GM18502 (cell line): ENCODE measurements at regions not wholly inside any gene's neighbourhood (a gene's known extent, or its start where the extent isn't known, plus 50 kb on each side); places are given as distances from the start of the nearest gene placed in this dataset.

Experiments used
- ATAC-seq: cut with Tn5 transposase; IDR thresholded peaks from one replicate; pipeline ENCODE4 v1.9.1; 2021; ENCODE audit warnings: mild to moderate bottlenecking; ENCODE audit not compliant: unreplicated experiment, poor library complexity

DNA sequence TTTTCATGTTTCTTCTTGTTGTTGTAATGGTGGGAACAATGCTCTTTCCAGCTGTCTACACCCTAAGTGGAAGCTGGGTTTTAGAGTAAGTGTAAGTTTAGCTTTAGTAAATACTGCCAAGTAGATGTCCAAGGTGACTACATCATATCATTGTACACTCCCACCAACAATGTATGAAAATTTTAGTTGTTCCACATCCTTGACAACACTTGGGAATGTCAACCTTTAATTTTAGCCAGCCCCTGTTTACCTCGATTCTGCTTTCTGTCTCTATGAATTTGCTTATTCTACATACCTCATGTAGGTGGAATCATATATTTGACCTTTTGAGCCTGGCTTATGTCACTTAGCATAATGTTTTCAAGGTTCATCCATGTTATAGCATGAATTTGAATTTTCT is 93.0 kb downstream of the MTPAP start:
- no peak for ATAC-seq

DNA sequence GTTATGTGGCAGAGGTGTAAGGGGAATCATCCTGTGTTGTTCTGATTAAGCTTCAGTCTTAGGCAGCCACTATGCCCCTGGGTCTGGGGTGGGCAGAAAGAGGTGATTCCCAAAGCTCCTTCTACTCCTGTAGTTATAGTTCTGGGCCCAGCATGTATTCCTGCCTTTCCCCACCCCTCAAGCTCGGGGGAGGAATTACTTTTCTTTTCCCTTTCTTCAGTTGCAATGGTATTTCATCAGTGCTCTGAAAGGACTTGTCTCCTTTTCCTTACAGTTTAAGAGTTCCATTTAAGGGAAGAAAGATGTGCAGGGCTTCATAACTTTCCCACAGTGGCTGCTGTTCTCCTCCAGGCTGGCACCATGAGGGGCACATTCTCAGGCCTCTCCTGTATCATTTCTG is 94.2 kb downstream of the MTPAP start:
- ATAC-seq = no peak

DNA sequence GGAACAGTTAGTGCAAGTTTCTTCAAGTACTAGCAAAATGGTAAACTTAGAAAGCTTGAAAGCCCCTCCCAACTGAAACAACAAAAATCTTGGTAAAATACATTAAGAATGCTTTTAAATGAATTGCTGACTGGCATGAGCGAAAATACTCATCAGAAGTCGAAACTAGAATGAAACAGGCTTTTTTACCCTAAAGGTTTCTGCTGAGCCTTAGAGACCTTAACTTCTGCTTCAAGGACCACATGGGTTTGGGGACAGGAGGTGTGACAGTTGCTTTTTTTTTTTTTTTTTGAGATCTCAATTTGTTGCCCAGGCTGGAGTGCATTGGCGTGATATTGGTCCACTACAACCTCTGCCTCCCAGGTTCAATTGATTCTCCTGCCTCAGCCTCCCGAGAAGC is 100.3 kb downstream of the MTPAP start:
- ATAC-seq = no peak

DNA sequence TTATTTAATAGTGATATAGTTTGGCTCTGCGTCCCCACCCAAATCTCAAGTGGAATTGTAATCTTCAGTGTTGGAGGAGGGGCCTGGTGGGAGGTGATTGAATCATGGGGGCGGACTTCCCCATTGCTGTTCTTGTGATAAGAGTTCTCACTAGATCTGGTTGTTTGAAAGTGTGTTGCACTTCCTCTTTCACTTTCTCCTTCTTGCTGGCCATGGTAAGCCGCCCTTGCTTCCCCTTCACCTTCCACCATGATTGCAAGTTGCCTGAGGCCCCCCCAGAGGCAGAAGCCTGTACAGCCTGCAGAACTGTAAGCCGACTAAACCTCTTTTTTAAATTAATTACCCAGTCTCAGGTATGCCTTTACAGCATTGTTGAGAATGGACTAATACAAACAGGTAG is 101.4 kb downstream of the MTPAP start:
- ATAC-seq = peak; percentile 48

DNA sequence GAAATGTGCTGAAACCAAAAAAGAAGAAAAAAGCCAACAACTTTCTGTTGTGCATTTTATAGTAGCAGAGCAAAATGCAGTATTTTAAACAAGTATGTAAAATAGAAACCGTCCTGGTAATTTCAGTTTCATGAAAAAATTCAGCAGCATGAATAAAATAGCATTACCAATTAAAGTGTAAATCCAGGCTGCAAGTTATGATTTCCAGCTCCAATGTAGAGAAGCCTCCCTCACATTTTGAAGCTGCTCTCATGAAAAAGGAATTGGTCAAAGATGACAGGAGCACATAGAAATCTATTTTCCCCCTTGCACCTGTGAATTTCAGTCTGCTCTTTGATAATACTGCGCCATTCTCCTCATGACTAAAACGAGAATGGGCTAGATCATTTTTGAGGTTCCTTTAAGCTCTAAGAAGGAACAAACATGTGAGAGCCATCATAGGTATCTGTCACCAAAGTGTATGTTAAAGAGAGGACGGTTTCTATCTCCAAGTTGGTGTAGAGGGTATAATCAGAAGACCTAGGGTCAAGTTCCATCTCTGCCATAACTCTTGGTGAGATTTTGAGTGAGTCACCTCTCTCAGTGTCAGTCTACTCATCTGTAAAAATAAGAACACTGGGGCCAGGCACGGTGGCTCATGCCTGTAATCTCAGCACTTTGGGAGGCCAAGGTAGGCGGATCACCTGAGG is 107.5 kb downstream of the MTPAP start:
- ATAC-seq = no peak

DNA sequence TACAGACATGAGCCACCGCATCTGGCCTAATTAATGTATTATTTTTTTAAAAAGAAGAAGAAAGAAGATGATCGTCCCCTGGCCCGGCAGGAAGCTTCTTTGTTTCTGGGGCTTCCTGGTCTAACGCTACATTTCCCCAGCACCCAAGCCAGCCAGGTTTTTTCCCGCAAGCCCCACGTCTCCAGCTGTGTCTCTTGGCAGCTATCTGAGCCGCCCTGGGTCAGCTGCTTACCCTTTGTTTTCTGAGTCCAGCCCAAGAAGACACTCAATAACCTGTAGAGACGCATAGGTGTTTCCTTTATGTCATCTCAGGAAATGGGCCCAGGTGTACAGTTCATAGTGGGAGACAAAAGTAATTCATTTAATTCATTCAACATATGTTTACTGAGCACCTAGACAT is 110.2 kb downstream of the MTPAP start:
- ATAC-seq = no peak

DNA sequence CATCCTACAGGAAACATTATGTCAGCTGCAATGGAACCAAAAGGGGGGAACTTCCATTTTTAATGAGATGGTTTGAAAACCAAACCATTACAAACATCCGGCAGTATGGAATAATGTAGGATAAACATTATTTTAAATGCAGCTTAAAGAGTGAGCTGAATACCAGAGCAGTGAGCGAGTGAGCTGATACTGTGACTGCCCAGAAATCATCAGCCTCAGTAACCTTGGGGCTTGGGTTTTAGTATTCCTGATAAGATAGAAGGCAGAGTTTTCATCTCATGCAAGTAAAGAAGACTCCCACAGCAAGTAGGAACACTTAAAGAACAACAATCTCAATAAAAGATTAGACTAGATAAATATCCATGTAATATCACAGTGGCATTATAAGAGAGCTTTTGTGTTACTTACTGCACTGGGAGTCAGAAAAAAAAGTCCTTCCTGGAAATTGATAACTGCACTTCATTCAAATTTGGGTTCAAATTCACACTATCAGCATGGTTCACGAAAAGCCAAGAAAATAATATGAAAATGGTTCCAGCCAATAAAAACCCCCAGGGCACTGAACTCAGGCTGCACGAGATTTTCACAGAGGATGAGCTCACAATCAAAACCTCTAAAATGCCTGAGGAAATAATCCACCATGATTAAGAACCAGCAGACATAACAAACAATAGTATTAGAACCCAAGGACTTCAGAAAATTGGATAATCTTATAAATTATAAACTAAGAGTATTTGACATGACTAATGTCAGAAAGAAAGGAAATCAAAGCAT is 115.7 kb downstream of the MTPAP start:
- no peak for ATAC-seq

DNA sequence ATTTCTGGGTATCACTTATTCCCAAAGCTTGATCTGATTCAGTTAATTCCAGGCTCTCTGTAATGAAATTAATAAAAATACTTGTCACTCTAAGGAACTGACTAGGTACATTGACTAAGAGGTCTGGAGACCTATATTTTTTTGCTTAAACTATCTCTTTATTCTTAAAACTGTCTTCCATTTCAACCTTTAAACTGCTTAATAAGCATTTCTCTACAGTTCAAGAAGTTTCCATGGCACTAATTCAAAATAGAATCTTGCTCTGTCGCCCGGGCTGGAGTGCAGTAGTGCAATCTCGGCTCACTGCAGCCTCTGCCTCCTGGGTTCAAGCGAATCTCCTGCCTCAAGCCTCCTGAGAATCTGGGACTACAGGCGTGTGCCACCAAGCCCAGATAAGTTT is 117.4 kb downstream of the MTPAP start:
- ATAC-seq = no peak

DNA sequence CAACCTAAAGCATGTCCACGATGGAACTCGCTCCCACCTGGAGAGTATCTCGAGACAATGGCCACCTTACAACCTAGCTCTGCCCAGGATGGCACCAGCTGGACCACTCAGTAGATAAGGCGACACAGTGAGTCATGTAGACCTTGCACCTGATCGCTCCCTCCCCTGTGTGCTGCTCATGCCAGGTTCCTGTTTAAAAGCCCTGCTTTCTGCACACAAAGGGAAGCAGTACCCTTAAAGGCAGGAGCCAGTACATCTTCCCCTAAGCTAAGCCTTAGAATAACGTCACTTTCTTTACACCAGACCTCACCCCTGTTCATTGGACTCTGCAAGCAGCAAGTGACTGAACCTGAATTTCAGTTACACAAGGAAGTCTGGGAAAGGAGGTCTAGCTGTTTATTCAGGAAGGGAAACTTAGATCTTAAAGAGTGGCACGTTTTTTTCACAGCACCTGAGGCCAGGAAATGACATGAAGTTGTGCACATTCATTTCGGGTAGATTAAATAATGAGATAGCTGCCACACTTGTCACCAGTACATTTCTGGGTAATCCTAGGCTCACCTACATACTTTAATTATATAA is 117.9 kb downstream of the MTPAP start:
- no peak for ATAC-seq

DNA sequence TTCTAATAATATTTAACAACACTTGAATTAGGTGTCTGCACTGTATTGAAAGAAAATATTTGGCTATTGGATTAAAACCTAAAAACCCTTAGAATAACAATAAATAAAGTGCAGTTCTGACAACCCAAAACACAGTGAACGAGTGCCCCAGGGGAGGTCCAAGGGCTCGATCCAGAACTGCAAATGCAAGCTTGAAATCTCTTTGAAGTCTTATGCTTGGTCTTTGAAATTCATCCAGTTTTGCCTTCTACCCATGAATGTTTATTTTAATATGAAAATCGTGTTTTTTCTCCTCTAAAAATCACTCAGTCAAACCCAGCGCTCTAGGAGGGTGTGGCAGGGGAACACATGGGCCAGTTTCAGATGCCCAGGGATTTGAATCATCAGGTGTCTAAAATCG is 119.5 kb downstream of the MTPAP start:
- no peak for ATAC-seq

DNA sequence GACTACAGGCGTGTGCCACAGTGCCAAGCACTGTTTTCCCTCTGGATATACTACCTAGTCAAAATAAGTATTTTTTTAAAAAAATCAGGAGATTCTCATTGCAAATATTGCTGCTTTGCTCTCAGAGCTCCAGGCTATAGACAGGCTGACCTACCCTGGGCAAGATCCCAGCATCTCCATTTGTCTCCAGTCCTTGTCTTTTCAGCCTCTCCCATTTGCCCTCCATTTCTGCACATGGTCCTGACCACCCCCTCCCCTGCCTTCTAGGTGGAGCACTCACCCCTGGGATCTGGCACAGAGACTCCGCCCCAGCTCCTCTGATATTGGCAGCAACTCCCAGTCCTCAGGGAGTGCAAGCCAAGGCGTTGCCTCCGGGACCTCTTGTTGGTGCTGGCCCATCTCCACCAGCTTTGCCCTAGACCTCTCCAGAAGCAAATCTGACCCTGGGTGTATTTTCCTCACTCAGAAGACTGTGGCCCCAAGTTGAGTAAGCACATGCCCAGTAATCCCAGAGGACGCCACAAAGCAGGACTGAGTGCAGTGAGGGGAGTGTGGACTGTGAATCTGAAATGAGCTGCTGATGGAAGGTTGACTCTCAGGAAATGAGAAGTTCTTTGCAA is 120.6 kb downstream of the MTPAP start:
- no peak for ATAC-seq

DNA sequence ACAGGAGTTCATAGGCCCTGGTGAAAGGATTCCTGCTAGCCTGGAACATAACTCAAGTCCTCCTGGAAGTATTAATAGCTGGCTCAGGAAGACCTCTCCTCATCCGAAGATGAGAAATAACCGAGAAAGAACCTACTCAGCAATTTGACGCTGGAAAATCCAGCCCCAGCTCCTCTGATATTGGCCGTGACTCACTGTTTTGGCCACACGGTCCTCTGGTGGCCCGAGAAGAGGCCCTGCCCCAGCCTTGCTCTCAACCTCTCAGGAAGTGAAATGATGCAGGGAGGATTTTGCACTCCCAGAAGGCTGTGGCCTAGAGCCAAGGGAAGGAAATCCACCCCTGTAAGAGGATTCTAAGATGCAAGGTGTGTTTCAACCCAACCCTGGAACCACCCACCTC is 121.6 kb downstream of the MTPAP start:
- no peak for ATAC-seq

DNA sequence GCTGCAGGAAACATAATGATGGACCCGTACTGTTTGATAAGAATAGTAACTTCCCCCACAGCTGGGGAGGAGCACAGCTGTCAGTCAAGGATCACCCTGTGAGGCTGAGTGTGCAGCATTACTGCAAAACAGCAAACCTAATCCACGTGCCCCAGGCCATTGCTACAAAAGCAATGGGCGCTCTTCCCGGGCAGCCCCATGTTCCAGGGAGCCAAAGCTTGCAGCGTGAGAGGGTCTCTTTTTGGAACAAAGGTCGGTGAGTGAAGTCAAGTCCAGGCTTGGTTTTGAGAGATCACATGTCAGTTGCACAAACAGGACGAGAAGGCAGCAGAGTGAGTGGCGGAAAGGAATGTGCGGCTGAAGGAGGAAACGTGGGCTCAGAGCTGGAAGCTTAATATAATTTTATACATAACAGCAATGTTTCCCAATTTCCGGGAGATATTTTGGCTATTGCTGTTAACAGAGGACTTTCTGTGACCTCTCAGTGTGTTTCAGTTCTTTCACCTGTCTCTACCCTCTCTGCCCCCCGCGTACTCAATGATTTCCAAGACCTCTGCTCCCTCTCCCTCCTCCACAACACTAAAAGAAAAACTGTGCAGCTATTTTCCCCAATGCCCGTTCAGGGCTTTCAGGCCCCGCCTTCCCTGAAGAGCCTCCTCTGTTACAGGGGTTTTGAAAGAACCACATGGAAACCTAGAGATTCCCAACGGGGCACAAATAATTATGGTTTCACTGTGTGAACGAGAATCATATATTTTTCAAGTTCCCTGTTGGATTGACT is 128.9 kb downstream of the MTPAP start:
- ATAC-seq = no peak

DNA sequence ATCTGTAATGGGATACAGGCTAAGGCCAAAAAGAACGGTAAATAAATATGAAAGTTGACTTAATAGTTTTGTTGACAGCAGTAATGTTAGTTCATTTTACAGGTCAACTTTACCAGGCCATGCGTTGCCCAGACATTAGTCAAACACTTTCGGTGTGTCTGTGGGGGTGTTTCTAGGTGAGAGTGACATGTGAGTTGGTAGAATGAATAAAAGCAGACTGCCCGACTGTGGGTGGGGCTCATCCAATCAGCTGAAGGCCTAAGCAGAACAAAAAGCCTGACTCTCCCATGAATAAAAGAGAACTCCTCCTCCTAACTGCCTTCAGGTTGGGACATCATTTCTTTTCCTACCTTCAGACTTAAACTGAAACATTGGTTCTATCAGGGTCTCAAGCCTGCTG is 132.3 kb downstream of the MTPAP start:
- ATAC-seq = no peak

DNA sequence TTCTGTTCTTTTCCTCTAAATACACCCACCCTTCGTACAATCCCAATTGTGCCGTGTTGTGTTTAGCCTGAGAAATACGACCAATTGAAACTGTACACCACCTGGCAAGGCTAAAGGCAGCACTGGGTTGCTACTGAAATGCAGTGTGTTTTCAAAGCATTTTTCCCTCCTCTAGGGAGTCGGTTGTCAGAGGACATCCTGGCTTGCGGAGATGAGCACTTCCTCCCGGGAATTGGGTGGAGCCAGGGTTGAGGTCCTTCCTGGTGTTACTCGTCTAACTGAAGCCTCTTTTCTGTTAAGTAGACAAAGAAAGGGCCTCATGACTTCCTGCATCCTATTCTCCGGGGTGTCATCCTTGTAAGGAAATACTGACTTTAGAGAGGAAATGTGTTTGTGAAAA is 133.5 kb downstream of the MTPAP start:
- no peak for ATAC-seq

DNA sequence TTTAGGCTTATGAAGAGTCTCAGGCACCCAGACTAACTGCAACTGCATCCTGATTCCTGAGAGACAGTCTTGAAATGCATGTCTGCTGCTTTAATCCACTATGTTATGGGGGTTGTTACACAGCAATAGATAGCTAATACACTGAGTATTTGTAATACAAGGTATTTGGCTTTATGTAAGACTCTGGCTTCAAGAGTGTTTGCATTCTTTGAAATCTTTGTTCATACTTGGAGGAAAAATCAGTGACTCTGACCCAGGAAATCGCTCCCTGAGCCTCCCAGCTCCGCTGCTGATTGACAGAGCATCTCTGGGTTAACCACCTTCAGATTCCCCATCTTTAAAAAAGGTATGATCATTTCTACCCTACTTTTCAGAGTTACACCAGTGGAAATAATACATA is 133.9 kb downstream of the MTPAP start:
- ATAC-seq = no peak

DNA sequence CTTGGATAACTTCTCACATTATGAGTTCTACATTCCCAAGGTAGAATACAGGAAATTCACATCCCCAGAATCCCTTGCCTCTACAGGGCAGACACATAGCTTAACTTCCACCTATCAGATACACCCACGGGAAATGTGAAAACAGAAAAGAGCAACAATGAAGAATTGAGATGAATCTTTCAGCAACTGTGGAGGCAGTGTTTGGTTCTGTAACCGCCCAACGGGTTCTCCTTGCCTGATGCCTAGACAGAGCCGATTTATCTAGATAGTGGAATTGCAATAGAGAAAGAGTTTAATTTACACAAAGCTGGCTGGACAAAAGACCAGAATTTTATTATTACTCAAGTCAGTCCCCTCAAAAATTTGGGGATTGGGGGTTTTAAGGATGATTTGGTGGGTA is 138.8 kb downstream of the MTPAP start:
- no peak for ATAC-seq

DNA sequence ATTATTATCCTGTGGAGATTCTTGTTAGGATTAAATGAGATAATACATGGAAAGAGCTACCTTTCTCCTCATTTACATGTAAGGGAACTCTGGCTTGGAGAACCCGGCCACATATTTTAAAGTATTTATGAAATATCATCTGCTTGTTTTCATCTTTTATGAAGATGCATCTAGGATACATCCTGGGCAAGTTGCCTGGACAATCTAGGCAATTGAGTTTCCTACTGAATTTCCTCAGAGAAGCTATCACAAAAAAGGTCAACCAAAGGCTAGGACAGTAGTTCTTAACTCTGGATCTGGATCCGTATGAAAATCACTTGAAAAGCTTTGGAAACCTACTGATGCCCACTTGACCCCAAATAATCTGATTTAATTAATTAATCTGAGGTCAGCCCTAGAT is 140.7 kb downstream of the MTPAP start:
- no peak for ATAC-seq

DNA sequence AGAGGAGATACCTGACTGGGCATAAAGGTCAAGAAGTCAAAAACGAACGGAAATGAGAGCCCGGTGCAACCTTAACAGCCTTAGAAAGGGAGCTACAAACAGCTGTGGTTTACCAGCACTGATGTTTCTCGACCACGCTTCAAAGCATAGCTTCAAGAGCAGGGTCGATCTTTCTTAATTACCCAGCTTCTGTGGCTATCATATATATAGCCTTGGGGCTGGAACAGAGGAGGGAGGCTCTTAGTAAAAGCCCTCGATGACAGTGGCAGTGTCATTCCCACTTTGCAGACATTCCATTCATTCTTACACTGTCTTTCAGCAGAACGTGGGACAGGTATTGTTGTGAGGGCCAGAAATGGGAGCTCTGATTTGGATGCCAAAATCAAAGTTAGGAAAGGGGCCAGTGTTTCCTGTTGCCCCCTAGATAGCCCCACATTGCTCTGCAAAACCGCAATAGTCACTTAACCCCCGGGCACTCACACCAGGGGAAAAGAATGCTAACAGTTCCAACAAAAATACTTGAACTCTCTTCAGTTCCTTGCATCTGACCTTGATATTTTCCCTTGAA is 141.5 kb downstream of the MTPAP start:
- peak; percentile 57 for ATAC-seq

DNA sequence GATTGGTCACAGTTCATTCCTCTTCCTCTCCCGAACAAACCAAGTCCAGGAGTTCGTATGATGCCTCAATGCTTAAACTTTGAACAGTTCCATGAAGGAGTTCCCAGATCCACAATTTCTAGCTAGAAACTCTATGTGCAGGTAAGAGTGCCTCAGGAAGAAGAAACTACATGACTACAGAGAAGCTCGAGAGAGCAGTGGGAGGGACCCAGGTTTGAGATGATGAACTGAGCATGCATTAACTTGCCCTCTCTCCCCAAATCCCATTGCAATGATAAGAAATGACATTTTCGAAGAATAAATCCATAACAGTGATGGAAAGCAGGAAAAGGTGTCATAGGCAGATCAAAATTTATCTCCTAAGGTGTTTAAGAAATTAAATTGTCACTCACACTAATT is 140.6 kb upstream of the JCAD start:
- no peak for ATAC-seq
